Transverse colon (tissue), 4 donors: ENCODE measurements at regions not wholly inside any gene's neighbourhood (a gene's known extent, or its start where the extent isn't known, plus 50 kb on each side); places are given as distances from the start of the nearest gene placed in this dataset.

ENCODE experiments used
- DNase-seq: peaks from one replicate; pipeline ENCODE4 v3.0.0-alpha.2; 2019
- H3K27ac ChIP-seq, 4 donors: fragments of 200-600 bp; sonication (generic); 2 replicates each; pipeline ENCODE4 v1.5.1; 2016 to 2018; ENCODE audit warnings: inconsistent platforms in 4 of 4
- H3K27me3 ChIP-seq: fragments of 200-600 bp; sonication (generic); 2 replicates; pipeline ENCODE4 v1.5.1; 2017; ENCODE audit warnings: inconsistent platforms
- H3K36me3 ChIP-seq, 4 donors: fragments of 200-600 bp; sonication (generic); 2 replicates each; pipeline ENCODE4 v1.5.1; 2017 to 2019; ENCODE audit warnings: inconsistent platforms in 4 of 4
- H3K4me1 ChIP-seq, 4 donors: fragments of 200-600 bp; sonication (generic); 2 replicates each; pipeline ENCODE4 v1.5.1; 2017 to 2020; ENCODE audit warnings: inconsistent platforms in 4 of 4
- H3K4me3 ChIP-seq, 4 donors: fragments of 200-600 bp; sonication (generic); 1 replicate in 1 of 4; 2 replicates in 3 of 4; pipeline versions ENCODE4 v1.5.1 to v1.6.1; 2017 to 2019; ENCODE audit warnings: inconsistent platforms in 4 of 4
- H3K9me3 ChIP-seq, 2 donors: fragments of 200-600 bp; sonication (generic); 2 replicates each; pipeline ENCODE4 v1.5.1; 2017 to 2019; ENCODE audit warnings: inconsistent platforms in 2 of 2
- EP300 ChIP-seq: sonication (generic); formaldehyde crosslinking; IDR thresholded peaks from one replicate; pipeline ENCODE4 v1.6.1; 2017; ENCODE audit warnings: antibody characterized with exemption, low read depth
- POLR2A ChIP-seq: fragments of 450-650 bp; IDR thresholded peaks from one replicate; pipeline ENCODE4 v1.6.1; 2016; ENCODE audit warnings: antibody characterized with exemption, mild to moderate bottlenecking, moderate library complexity
- POLR2AphosphoS5 ChIP-seq, 3 donors: sonication (generic); formaldehyde crosslinking; IDR thresholded peaks; one replicate each; pipeline ENCODE4 v1.6.1; 2016; ENCODE audit warnings: antibody characterized with exemption in 3 of 3
- WGBS, 2 donors: methylation state at CpG; one replicate each; pipeline ENCODE4 v1.1.5; 2018; ENCODE audit warnings: low coverage in 1 of 2; 5-methylcytosine and 5-hydroxymethylcytosine counted together
- in situ Hi-C, 4 donors: fragments of 200-750 bp; cut with MboI; loops; one replicate each; pipeline versions ENCODE4 v1.15.0 to v1.15.1; 2017; ENCODE audit warnings: low sequenced_read_pairs in 3 of 4, low pct_ligation_motif_present in 1 of 4, low pct_unique_long_range_greater_than_20kb in 1 of 4
- intact Hi-C: fragments of 100-400 bp; cut with DNase I; formaldehyde crosslinking; loops from one replicate; pipeline ENCODE4 v1.15.1; 2023; ENCODE audit warnings: low total_unique reads
- TF ChIP-seq, protein P1 (sequence below), 5 experiments: fragments of 200-600 bp in 3 of 5; fragments of 450-650 bp in 2 of 5; sonication (generic) in 3 of 5; IDR thresholded peaks; 1 replicate in 2 of 5; 2 replicates in 3 of 5; pipeline ENCODE4 v1.5.1; 2016 to 2017; ENCODE audit warnings: antibody characterized with exemption in 5 of 5, inconsistent platforms in 3 of 5, mild to moderate bottlenecking in 2 of 5, moderate library complexity in 1 of 5

DNA sequence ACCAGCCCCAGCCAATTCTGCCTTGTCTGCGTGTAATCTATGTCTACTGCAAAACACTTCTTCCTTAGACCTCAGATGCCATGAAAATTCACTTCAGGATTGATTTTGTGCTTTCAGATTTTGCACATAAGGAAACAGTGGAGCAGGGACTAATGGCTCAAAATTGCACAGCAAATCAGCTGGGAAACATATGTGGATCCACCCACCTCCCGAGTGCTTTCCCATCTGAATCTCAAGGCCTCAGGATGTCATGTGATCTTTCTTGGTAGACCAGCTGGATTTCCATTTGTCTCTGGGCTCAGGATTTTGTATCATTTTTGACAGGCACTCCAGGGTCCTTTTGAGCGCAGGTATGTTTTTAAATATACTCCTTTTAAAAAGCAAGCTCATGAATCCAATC, 158.6 kb downstream of the MIS18A start:
- TF ChIP-seq POLR2A (no peak), POLR2AphosphoS5 (IDR thresholded peaks at IDR 0.05) (no peak), EP300 (no peak)
- TF ChIP-seq, protein P1, sequence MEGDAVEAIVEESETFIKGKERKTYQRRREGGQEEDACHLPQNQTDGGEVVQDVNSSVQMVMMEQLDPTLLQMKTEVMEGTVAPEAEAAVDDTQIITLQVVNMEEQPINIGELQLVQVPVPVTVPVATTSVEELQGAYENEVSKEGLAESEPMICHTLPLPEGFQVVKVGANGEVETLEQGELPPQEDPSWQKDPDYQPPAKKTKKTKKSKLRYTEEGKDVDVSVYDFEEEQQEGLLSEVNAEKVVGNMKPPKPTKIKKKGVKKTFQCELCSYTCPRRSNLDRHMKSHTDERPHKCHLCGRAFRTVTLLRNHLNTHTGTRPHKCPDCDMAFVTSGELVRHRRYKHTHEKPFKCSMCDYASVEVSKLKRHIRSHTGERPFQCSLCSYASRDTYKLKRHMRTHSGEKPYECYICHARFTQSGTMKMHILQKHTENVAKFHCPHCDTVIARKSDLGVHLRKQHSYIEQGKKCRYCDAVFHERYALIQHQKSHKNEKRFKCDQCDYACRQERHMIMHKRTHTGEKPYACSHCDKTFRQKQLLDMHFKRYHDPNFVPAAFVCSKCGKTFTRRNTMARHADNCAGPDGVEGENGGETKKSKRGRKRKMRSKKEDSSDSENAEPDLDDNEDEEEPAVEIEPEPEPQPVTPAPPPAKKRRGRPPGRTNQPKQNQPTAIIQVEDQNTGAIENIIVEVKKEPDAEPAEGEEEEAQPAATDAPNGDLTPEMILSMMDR (IDR thresholded peaks at IDR 0.05) = no peak

DNA sequence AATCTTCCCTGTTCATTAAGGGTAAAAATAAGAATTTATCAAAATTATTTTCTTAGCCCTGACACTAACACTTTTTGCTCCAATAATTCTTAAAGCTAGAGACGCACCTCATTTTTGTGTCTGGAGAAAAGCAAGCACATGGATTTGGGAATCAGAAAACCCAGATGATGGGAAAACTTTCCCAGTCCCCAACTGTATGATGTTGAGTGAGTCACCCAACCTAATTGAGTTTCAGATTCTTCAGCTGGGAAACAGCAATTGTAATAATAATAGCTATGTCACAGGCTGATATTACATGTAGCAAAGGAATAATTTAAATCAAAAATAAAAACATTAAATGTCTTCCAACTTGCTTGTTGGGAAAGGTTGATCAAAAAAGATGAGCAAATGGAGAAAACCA, 159.0 kb downstream of the MIS18A start:
- in situ Hi-C loops (no loop called here), intact Hi-C loops (no loop called here)
- H3K27me3 ChIP-seq = no peaks in the 10 kb centered on the region
- H3K27ac ChIP-seq = no peak overlapping the region
- H3K4me3 ChIP-seq = no peak overlapping the region
- 97 to 100% methylated on average over 1 of the region's 1 CpG for WGBS, 2 donors
- no peaks in the 10 kb centered on the region for H3K36me3 ChIP-seq
- H3K9me3 ChIP-seq = no peaks in the 10 kb centered on the region
- DNase-seq = no peak
- no peaks in the 10 kb centered on the region for H3K4me1 ChIP-seq
- TF ChIP-seq, protein P1 (IDR thresholded peaks at IDR 0.05) = no peak
- no peak for TF ChIP-seq EP300
- no peak for TF ChIP-seq POLR2A
- no peak for TF ChIP-seq POLR2AphosphoS5 (IDR thresholded peaks at IDR 0.05)

More for the DNA sequence above, 158.6 kb downstream of the MIS18A start:
- in situ Hi-C loops = no loop called here
- intact Hi-C loops = no loop called here
- no peaks in the 10 kb centered on the region for H3K27me3 ChIP-seq
- WGBS, 2 donors = 75 to 88% methylated on average over 1 to 3 of the region's 3 CpGs
- H3K36me3 ChIP-seq = no peaks in the 10 kb centered on the region
- H3K9me3 ChIP-seq = no peaks in the 10 kb centered on the region
- no peak overlapping the region for H3K4me3 ChIP-seq
- DNase-seq = no peak
- H3K4me1 ChIP-seq = no peaks in the 10 kb centered on the region
- H3K27ac ChIP-seq = no peak overlapping the region

DNA sequence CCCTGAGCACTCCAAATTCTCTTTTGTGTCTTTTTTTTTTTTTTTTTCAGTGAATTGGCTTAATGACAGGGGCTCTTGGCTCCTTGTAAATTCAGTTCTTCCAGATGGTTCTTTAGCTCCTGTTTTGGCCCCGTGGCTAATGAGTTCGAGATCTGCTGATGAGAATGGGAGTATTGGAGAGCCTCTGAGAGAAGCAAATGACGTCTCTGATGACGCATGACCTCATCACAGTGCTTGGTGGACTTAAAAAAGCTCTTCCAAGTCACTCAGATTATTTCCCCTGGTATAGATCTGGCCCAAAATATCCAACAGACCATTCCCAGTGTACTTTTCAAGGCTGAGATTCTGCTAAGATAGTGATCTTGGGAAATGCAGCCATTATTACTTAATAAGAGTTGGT, 159.5 kb downstream of the MIS18A start:
- Histone ChIP-seq H3K27me3 (no peaks in the 10 kb centered on the region), H3K4me3 (no peak overlapping the region), H3K36me3 (no peaks in the 10 kb centered on the region), H3K27ac (no peak overlapping the region), H3K9me3 (no peaks in the 10 kb centered on the region), H3K4me1 (no peaks in the 10 kb centered on the region)
- intact Hi-C loops = no loop called here
- TF ChIP-seq POLR2A (no peak), POLR2AphosphoS5 (IDR thresholded peaks at IDR 0.05) (no peak), EP300 (no peak)
- TF ChIP-seq, protein P1 (IDR thresholded peaks at IDR 0.05) = no peak
- WGBS, 2 donors = 78% methylated on average over 4 of the region's 4 CpGs; no CpG with 5 or more reads in 1 of the 2 donors
- DNase-seq = no peak
- in situ Hi-C loops = no loop called here

GRCh38 chr21:32114419-32115035, 164.3 kb downstream of the MIS18A start:
- no peaks in the 10 kb centered on the region for H3K36me3 ChIP-seq
- no peak overlapping the region for H3K27ac ChIP-seq
- no peak for DNase-seq
- H3K4me1 ChIP-seq = no peaks in the 10 kb centered on the region
- no peak overlapping the region for H3K4me3 ChIP-seq
- no peaks in the 10 kb centered on the region for H3K27me3 ChIP-seq
- in situ Hi-C loops = no loop called here
- intact Hi-C loops = no loop called here
- TF ChIP-seq EP300 (no peak), POLR2A (no peak), POLR2AphosphoS5 (IDR thresholded peaks at IDR 0.05) (no peak)
- TF ChIP-seq, protein P1 (IDR thresholded peaks at IDR 0.05) = no peak
- no peaks in the 10 kb centered on the region for H3K9me3 ChIP-seq
- WGBS, 2 donors = 57 to 87% methylated on average over 1 to 11 of the region's 11 CpGs
